ENCODE measurements at regions not wholly inside any gene's neighbourhood (a gene's known extent, or its start where the extent isn't known, plus 50 kb on each side); places are given as distances from the start of the nearest gene placed in this dataset.

GRCh38 chr10:77724820-77725219, 87.2 kb upstream of the KCNMA1 start:
- no peak for TF ChIP-seq CTCF (IDR thresholded peaks at IDR 0.05)
- TF ChIP-seq HMGXB4 (CRISPR knock-in tag; IDR thresholded peaks at IDR 0.05): no peak
- no peak for TF ChIP-seq KAT7 (CRISPR knock-in tag; IDR thresholded peaks at IDR 0.05; ENCODE audit: borderline replicate concordance)
- TF ChIP-seq JUN (CRISPR knock-in tag; IDR thresholded peaks at IDR 0.05): no peak
- no peak for TF ChIP-seq CREB1 (CRISPR knock-in tag; IDR thresholded peaks at IDR 0.05)
- TF ChIP-seq ETV6 (CRISPR knock-in tag; IDR thresholded peaks at IDR 0.05): no peak

Measured in WTC11 (cell line).